H9 (cell line): ENCODE measurements at regions not wholly inside any gene's neighbourhood (a gene's known extent, or its start where the extent isn't known, plus 50 kb on each side); places are given as distances from the start of the nearest gene placed in this dataset.

Source experiments
- DNase-seq: peaks from one replicate; pipeline ENCODE4 v3.0.0-alpha.2; 2017
- H2AFZ ChIP-seq: one replicate; pipeline ENCODE4 v1.6.1; 2013; ENCODE audit warnings: mild to moderate bottlenecking, low read length, control low read depth, moderate library complexity
- H2AK5ac ChIP-seq: 2 replicates; pipeline ENCODE4 v1.6.1; 2013; ENCODE audit warnings: low read length, control low read depth, mixed read lengths; ENCODE audit not compliant: insufficient read length
- H2BK120ac ChIP-seq: one replicate; pipeline ENCODE4 v1.6.1; 2013; ENCODE audit warnings: low read depth, mild to moderate bottlenecking, low read length, control low read depth, inconsistent platforms; ENCODE audit not compliant: poor library complexity, severe bottlenecking
- H2BK12ac ChIP-seq: 2 replicates; pipeline ENCODE4 v1.6.1; 2013; ENCODE audit warnings: low read length, control low read depth, mixed read lengths, low read depth; ENCODE audit not compliant: insufficient read length
- H2BK15ac ChIP-seq: 2 replicates; pipeline ENCODE4 v1.6.1; 2013; ENCODE audit warnings: low read depth, low read length, control low read depth
- H2BK20ac ChIP-seq: one replicate; pipeline ENCODE4 v1.6.1; 2013; ENCODE audit warnings: low read depth, mild to moderate bottlenecking, low read length, control low read depth, inconsistent platforms; ENCODE audit not compliant: poor library complexity, severe bottlenecking
- H2BK5ac ChIP-seq: 2 replicates; pipeline ENCODE4 v1.6.1; 2013; ENCODE audit warnings: low read length, control low read depth, mixed read lengths; ENCODE audit not compliant: insufficient read length
- H3K14ac ChIP-seq: 2 replicates; pipeline ENCODE4 v1.6.1; 2013; ENCODE audit warnings: low read length, control low read depth; ENCODE audit not compliant: insufficient read depth
- H3K18ac ChIP-seq: 2 replicates; pipeline ENCODE4 v1.6.1; 2013; ENCODE audit warnings: low read depth, mild to moderate bottlenecking, mixed read lengths, low read length, control low read depth; ENCODE audit not compliant: insufficient read length
- H3K23ac ChIP-seq: 2 replicates; pipeline ENCODE4 v1.6.1; 2013; ENCODE audit warnings: low read length, control low read depth, mixed read lengths, low read depth; ENCODE audit not compliant: insufficient read length
- H3K23me2 ChIP-seq: 2 replicates; pipeline ENCODE4 v1.6.1; 2013; ENCODE audit warnings: low read depth, mild to moderate bottlenecking, mixed read lengths, low read length, control low read depth; ENCODE audit not compliant: insufficient read length, poor library complexity, severe bottlenecking
- H3K27ac ChIP-seq: 2 replicates; pipeline ENCODE4 v1.5.1; 2013; ENCODE audit warnings: low read length, control low read depth, mixed read lengths, low read depth; ENCODE audit not compliant: insufficient read length
- H3K27me3 ChIP-seq: 2 replicates; pipeline ENCODE4 v1.6.1; 2013; ENCODE audit warnings: low read length, control low read depth, inconsistent platforms; ENCODE audit not compliant: insufficient read depth
- H3K4ac ChIP-seq: 2 replicates; pipeline ENCODE4 v1.6.1; 2013; ENCODE audit warnings: low read depth, mild to moderate bottlenecking, control low read depth, inconsistent platforms, low read length, moderate library complexity
- H3K4me1 ChIP-seq: 2 replicates; pipeline ENCODE4 v1.6.1; 2013; ENCODE audit warnings: low read length, control low read depth, inconsistent platforms; ENCODE audit not compliant: insufficient read depth
- H3K4me2 ChIP-seq: 2 replicates; pipeline ENCODE4 v1.6.1; 2013; ENCODE audit warnings: low read length, control low read depth, mixed read lengths; ENCODE audit not compliant: insufficient read length, insufficient read depth
- H3K56ac ChIP-seq: 2 replicates; pipeline ENCODE4 v1.6.1; 2013; ENCODE audit warnings: low read depth, mild to moderate bottlenecking, mixed read lengths, low read length, control low read depth; ENCODE audit not compliant: insufficient read length
- H3K79me1 ChIP-seq: 2 replicates; pipeline ENCODE4 v1.6.1; 2013; ENCODE audit warnings: low read depth, mild to moderate bottlenecking, moderate library complexity, low read length, control low read depth, inconsistent platforms; ENCODE audit not compliant: insufficient read depth, poor library complexity, severe bottlenecking
- H3K79me2 ChIP-seq: 2 replicates; pipeline ENCODE4 v1.6.1; 2013; ENCODE audit warnings: low read length, control low read depth, inconsistent platforms; ENCODE audit not compliant: insufficient read depth
- H3K9ac ChIP-seq: 2 replicates; pipeline ENCODE4 v1.6.1; 2013; ENCODE audit warnings: low read length, control low read depth, mixed read lengths; ENCODE audit not compliant: insufficient read length; ENCODE audit errors: extremely low read depth
- H3K9me3 ChIP-seq: one replicate; pipeline ENCODE4 v1.6.1; 2013; ENCODE audit warnings: low read depth, low read length, inconsistent platforms; ENCODE audit not compliant: control insufficient read depth
- H3T11ph ChIP-seq: one replicate; pipeline ENCODE4 v1.6.1; 2013; ENCODE audit warnings: mild to moderate bottlenecking, low read length, control low read depth, inconsistent platforms
- H4K20me1 ChIP-seq: one replicate; pipeline ENCODE4 v1.6.1; 2013; ENCODE audit not compliant: control insufficient read depth, insufficient read length, insufficient read depth
- H4K5ac ChIP-seq: 2 replicates; pipeline ENCODE4 v1.6.1; 2013; ENCODE audit warnings: low read depth, mild to moderate bottlenecking, mixed read lengths, low read length, control low read depth; ENCODE audit not compliant: insufficient read length
- H4K8ac ChIP-seq: replicated peaks from 2 replicates; pipeline ENCODE4 v1.6.1; 2013; ENCODE audit warnings: low read length, control low read depth, mixed read lengths, low read depth; ENCODE audit not compliant: insufficient read length
- H4K91ac ChIP-seq: 2 replicates; pipeline ENCODE4 v1.6.1; 2013; ENCODE audit warnings: low read depth, mild to moderate bottlenecking, moderate library complexity, mixed read lengths, low read length, control low read depth; ENCODE audit not compliant: insufficient read length
- H3K27ac Mint-ChIP-seq, 3 experiments: 2 replicates in 2 of 3; 3 replicates in 1 of 3; pipeline ENCODE4 v1.8.0; 2020 to 2021; ENCODE audit warnings: mixed read lengths in 3 of 3, mild to moderate bottlenecking in 1 of 3, moderate library complexity in 1 of 3
- H3K27me3 Mint-ChIP-seq: 2 replicates; pipeline ENCODE4 v1.8.0; 2021; ENCODE audit warnings: low read depth, mild to moderate bottlenecking, moderate library complexity, mixed read lengths
- H3K36me3 Mint-ChIP-seq, 3 experiments: 2 replicates in 2 of 3; 3 replicates in 1 of 3; pipeline ENCODE4 v1.8.0; 2020 to 2021; ENCODE audit warnings: low read depth in 3 of 3, mixed read lengths in 3 of 3; ENCODE audit not compliant: insufficient read depth in 1 of 3
- H3K4me1 Mint-ChIP-seq, 2 experiments: 2 replicates each; pipeline ENCODE4 v1.8.0; 2020; ENCODE audit warnings: mixed read lengths in 2 of 2
- H3K4me3 Mint-ChIP-seq, 2 experiments: 2 replicates in 1 of 2; 3 replicates in 1 of 2; pipeline ENCODE4 v1.8.0; 2020 to 2021; ENCODE audit warnings: mild to moderate bottlenecking in 2 of 2, mixed read lengths in 2 of 2, moderate library complexity in 1 of 2
- H3K9me3 Mint-ChIP-seq, 2 experiments: 2 replicates in 1 of 2; 3 replicates in 1 of 2; pipeline ENCODE4 v1.8.0; 2020; ENCODE audit warnings: mild to moderate bottlenecking in 2 of 2, mixed read lengths in 2 of 2, moderate library complexity in 1 of 2
- CTCF ChIP-seq: fragments of 200-600 bp; sonication (generic); conservative IDR thresholded peaks from 3 replicates; pipeline ENCODE4 v1.8.0; 2021; ENCODE audit warnings: antibody characterized with exemption, mild to moderate bottlenecking
- WGBS: extraction: QIAGEN DNeasy Blood & Tissue Kit; methylation state at CpG from one replicate; pipeline ENCODE4 v1.1.7; 2013; ENCODE audit warnings: missing lambda C conversion rate, low lambda C conversion rate, mixed read lengths; ENCODE audit not compliant: insufficient read length; ENCODE audit errors: extremely low coverage; 5-methylcytosine and 5-hydroxymethylcytosine counted together

GRCh38 chr4:138659037-138659811, 356.4 kb upstream of the NOCT start:
- no peak overlapping the region for H2BK12ac ChIP-seq
- H2BK120ac ChIP-seq, result no peak overlapping the region
- H3K79me1 ChIP-seq, result no peaks in the 10 kb centered on the region
- H2BK5ac ChIP-seq, result no peak overlapping the region
- H3K9me3 ChIP-seq, result no peaks in the 10 kb centered on the region
- peaks cover 0 to 4% (median 0%) of the 10 kb centered on the region in 3 experiments; a peak in 2 of 7 replicates for H3K36me3 Mint-ChIP-seq
- H3K9me3 Mint-ChIP-seq, result no peaks in the 10 kb centered on the region; a peak in 2 of 5 replicates
- H3K27me3 ChIP-seq, result no peaks in the 10 kb centered on the region
- no peak overlapping the region for H3K9ac ChIP-seq
- peak; percentile 54 for DNase-seq
- peak overlapping the region; percentile 83 for H3K27ac ChIP-seq
- H3K23me2 ChIP-seq, result peaks cover 8% of the 10 kb centered on the region
- H3K27me3 Mint-ChIP-seq, result peaks cover 8% of the 10 kb centered on the region
- H3K4me1 ChIP-seq, result peaks cover 16% of the 10 kb centered on the region
- H2AK5ac ChIP-seq, result no peak overlapping the region
- H3K79me2 ChIP-seq, result no peaks in the 10 kb centered on the region
- H3T11ph ChIP-seq, result no peak overlapping the region
- no peak overlapping the region for H2BK20ac ChIP-seq
- no peak overlapping the region for H3K18ac ChIP-seq
- no peak overlapping the region for H3K23ac ChIP-seq
- no CpG with 5 or more reads among the region's 11 CpGs for WGBS
- no peak overlapping the region for H3K4ac ChIP-seq
- H3K14ac ChIP-seq, result no peak overlapping the region
- H3K27ac Mint-ChIP-seq, result peak overlapping the region; percentile 78 to 95 (median 95)
- no peaks in the 10 kb centered on the region for H4K20me1 ChIP-seq
- H3K56ac ChIP-seq, result no peak overlapping the region
- H4K8ac ChIP-seq, result no peak overlapping the region
- H4K5ac ChIP-seq, result no peak overlapping the region
- peak overlapping the region; percentile 36 to 75 for H3K4me3 Mint-ChIP-seq
- peaks cover 46 to 47% of the 10 kb centered on the region in 2 experiments for H3K4me1 Mint-ChIP-seq
- H3K4me2 ChIP-seq, result peak overlapping the region; percentile 80
- no peak overlapping the region for H4K91ac ChIP-seq
- no peak for TF ChIP-seq CTCF
- no peak overlapping the region for H2AFZ ChIP-seq
- H2BK15ac ChIP-seq, result no peak overlapping the region
